IPS DF 19.7 (cell line): ENCODE measurements at regions not wholly inside any gene's neighbourhood (a gene's known extent, or its start where the extent isn't known, plus 50 kb on each side); places are given as distances from the start of the nearest gene placed in this dataset.

Experiments
- DNase-seq: peaks from one replicate; pipeline ENCODE4 v3.0.0-alpha.2; 2013; ENCODE audit warnings: low read depth, low spot score

- DNase-seq = peak; percentile 90
These were observed 327.4 kb downstream of the BUD13 start for GRCh38 chr11:116445108-116446047.

- DNase-seq = no peak
These were observed 330.5 kb downstream of the BUD13 start for GRCh38 chr11:116442238-116442752.

- DNase-seq = no peak
These were observed 333.5 kb downstream of the BUD13 start for GRCh38 chr11:116439361-116439677.

- DNase-seq = no peak
These were observed 334.0 kb downstream of the BUD13 start for GRCh38 chr11:116438651-116439360.

GRCh38 chr11:116434986-116435385, 337.8 kb downstream of the BUD13 start:
- no peak for DNase-seq

GRCh38 chr11:116432301-116432700, 340.5 kb downstream of the BUD13 start:
- DNase-seq = no peak

GRCh38 chr11:116431842-116432241, 340.9 kb downstream of the BUD13 start:
- DNase-seq = no peak

- DNase-seq = no peak
These were observed 344.2 kb downstream of the BUD13 start for GRCh38 chr11:116428638-116428975.

- no peak for DNase-seq
These were observed 344.7 kb downstream of the BUD13 start for GRCh38 chr11:116427903-116428637.

GRCh38 chr11:116427337-116427902, 345.4 kb downstream of the BUD13 start:
- no peak for DNase-seq

- DNase-seq = no peak
These were observed 346.0 kb downstream of the BUD13 start for GRCh38 chr11:116426761-116427160.

- DNase-seq = no peak
These were observed 348.0 kb downstream of the BUD13 start for GRCh38 chr11:116424615-116425261.

- peak; percentile 52 for DNase-seq
These were observed 349.7 kb downstream of the BUD13 start for GRCh38 chr11:116422956-116423600.

- DNase-seq = no peak
These were observed 350.2 kb downstream of the BUD13 start for GRCh38 chr11:116422556-116422955.

GRCh38 chr11:116421529-116422185, 351.1 kb downstream of the BUD13 start:
- no peak for DNase-seq

GRCh38 chr11:116420770-116421528, 351.8 kb downstream of the BUD13 start:
- no peak for DNase-seq

GRCh38 chr11:116420030-116420429, 352.8 kb downstream of the BUD13 start:
- DNase-seq = no peak

GRCh38 chr11:116418388-116419041, 354.3 kb downstream of the BUD13 start:
- DNase-seq = no peak

- DNase-seq = no peak
These were observed 355.9 kb downstream of the BUD13 start for GRCh38 chr11:116416852-116417251.
